HFF-Myc (cell line): ENCODE measurements at regions not wholly inside any gene's neighbourhood (a gene's known extent, or its start where the extent isn't known, plus 50 kb on each side); places are given as distances from the start of the nearest gene placed in this dataset.

Experiments used
- DNase-seq: peaks from one replicate; pipeline ENCODE4 v3.0.0-alpha.2; 2011; ENCODE audit warnings: low read depth; ENCODE audit errors: extremely low read depth
- H3K4me3 ChIP-seq: replicated peaks from 2 replicates; pipeline ENCODE4 v1.5.1; 2011; ENCODE audit warnings: low read depth, mild to moderate bottlenecking, control low read depth, low read length
- TF ChIP-seq, protein P1 (sequence below): IDR thresholded peaks from 2 replicates; pipeline ENCODE4 v1.5.1; 2012; ENCODE audit warnings: mild to moderate bottlenecking, low read depth, low read length, control low read depth; ENCODE audit errors: missing control alignments

DNA sequence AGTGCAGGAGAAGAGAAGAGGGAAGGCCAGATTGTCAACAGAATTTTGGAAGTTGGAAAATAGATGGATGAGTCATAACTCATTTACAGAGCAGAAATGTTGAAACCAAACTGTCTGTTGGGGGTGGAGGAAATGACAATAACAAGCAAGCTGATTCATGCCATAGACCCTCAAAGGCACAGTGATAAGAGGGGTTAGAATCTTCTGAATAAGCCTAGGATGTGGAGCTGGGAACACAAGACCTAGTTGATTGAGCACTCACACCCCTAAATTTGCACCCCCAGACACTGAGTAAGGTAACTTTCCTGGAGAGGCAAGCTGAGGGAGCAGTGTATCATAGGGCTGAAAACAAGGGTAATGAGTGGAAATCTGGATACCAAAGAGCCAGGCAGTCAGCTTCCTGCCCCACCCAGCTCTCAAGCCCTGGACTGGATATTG, 141.4 kb downstream of the SCG2 start:
- DNase-seq, result peak; percentile 45
- TF ChIP-seq, protein P1, sequence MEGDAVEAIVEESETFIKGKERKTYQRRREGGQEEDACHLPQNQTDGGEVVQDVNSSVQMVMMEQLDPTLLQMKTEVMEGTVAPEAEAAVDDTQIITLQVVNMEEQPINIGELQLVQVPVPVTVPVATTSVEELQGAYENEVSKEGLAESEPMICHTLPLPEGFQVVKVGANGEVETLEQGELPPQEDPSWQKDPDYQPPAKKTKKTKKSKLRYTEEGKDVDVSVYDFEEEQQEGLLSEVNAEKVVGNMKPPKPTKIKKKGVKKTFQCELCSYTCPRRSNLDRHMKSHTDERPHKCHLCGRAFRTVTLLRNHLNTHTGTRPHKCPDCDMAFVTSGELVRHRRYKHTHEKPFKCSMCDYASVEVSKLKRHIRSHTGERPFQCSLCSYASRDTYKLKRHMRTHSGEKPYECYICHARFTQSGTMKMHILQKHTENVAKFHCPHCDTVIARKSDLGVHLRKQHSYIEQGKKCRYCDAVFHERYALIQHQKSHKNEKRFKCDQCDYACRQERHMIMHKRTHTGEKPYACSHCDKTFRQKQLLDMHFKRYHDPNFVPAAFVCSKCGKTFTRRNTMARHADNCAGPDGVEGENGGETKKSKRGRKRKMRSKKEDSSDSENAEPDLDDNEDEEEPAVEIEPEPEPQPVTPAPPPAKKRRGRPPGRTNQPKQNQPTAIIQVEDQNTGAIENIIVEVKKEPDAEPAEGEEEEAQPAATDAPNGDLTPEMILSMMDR, result no peak
- H3K4me3 ChIP-seq, result no peak overlapping the region

DNA sequence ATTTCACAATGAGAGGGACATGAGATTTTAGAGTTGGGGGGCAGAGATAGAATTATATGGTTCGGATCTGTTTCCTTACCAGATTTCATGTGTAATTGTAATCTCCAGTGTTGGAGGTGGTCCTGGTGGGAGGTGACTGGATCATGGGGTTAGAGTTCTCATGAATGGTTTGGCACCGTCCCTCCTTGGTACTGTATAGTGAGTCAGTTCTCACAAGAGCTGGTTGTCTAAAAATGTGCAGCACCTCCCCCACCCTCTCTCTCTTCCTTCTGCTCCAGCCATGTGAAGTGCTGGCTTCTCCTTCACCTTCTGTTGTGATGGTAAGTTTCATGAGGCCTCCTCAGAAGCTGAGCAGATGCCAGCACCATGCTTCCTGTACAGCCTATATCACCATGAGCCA, 138.1 kb downstream of the SCG2 start:
- no peak overlapping the region for H3K4me3 ChIP-seq
- no peak for DNase-seq
- TF ChIP-seq, protein P1, result no peak

DNA sequence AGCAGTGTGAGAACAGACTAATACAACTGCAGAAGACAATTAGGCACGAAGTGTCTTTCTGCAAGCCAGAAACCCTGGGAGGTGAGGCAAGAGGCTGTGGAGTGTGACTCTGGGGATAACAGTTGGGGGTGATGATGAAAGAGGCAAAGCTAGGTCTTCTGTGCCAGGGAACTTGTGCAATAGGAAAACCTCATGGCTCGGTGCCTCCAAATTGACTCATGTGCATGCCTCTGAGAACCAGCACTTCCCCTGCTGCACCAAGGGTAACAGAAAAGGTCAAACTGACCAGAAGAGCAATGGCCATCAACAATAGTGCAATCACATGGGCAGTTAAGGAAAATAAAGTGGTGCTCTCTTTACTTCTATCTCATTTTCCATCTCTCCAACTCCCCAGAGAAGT, 136.4 kb downstream of the SCG2 start:
- peak; percentile 59 for DNase-seq
- no peak overlapping the region for H3K4me3 ChIP-seq
- TF ChIP-seq, protein P1, result no peak

DNA sequence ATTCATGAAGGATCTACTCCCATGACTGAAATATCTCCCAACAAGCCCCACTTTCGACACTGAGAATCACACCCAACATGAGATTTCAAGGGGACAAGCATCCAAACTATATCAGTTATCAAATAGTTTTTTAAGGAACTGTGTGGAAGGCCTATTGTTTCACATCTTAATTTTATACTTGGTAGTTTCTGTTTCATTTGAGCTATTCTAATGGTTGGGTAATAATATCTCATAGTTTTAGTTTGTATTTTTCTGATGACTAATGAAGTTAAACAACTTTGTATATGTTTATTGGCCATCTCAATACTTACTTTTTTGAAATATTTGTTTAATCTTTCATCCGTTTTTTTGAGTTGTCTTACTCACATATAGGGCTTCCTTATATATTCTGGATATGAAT, 135.0 kb downstream of the SCG2 start:
- no peak overlapping the region for H3K4me3 ChIP-seq
- DNase-seq, result no peak
- TF ChIP-seq, protein P1, result no peak

DNA sequence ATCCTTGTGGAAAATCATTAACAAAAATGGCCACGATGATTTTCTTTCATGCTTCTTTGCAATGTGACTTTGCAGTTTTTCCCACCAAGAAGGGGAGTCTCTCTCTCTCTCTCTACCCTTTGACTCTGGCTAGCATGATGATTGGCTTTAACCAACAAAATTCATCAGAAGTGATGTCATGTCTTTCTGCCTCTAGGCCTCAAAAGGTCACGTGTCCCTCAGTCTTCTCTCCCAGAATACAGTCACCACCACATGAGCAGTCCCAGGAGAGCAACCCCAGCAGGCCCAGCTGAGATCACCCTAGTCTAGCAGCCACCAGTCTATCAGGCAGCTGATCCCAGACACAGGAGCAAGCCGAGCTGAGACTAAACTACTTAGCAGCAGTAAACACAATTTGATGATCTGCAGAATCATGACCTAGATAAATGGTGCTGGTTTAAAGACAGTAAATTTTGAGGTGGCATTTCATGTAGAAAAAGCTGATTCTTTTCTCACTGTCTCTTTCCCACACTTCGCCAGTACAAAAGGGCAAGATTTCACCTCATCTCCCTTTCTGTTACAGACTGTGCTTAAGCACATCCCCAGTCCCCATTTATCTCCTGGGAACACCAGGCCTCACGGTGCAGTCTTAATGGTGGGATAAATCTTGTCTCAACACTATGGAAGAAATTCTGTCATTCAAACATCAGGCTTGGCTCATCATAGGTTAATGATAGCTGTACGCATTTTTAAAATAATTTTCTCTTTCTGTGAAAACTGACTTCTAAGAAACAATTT, 132.7 kb downstream of the SCG2 start:
- TF ChIP-seq, protein P1, result no peak
- no peak for DNase-seq
- no peak overlapping the region for H3K4me3 ChIP-seq

DNA sequence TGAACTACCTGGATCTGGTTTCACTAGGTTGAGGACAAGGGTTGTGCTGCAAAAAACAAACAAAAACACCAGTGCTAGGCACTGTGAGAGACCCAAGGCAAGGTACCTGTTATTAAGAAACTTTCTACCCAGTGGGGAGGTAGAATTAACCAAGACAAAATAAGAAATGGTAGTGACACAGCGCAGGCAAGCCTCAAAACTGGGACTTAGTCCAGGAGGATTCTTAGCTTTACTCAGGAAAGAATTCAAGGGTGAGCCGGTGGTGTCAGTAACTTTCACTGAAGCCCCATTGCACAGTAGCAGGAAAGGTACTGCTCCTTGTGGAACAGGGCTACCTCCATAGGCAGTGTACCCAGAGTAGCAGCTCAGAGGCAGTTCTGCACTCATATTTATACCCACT, 131.6 kb downstream of the SCG2 start:
- TF ChIP-seq, protein P1, result no peak
- no peak overlapping the region for H3K4me3 ChIP-seq
- DNase-seq, result no peak

DNA sequence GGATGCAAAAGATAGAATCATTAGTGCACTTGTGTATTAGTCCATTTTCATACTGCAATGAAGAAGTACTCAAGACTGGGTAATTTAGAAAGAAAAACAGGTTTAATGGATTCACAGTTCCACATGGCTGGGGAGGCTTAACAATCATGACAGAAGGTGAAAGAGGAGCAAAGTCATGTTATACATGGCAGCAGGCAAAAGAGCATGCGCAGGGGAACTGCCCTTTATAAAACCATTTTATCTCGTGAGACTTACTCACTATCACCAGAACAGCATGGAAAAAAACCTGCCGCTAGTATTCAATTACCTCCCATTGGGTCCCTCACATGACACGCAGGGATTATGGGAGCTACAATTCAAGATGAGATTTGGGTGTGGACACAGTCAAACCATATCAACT, 129.4 kb downstream of the SCG2 start:
- TF ChIP-seq, protein P1, result no peak
- no peak for DNase-seq
- H3K4me3 ChIP-seq, result no peak overlapping the region
